ENCODE measurements at regions not wholly inside any gene's neighbourhood (a gene's known extent, or its start where the extent isn't known, plus 50 kb on each side); places are given as distances from the start of the nearest gene placed in this dataset.

DNA sequence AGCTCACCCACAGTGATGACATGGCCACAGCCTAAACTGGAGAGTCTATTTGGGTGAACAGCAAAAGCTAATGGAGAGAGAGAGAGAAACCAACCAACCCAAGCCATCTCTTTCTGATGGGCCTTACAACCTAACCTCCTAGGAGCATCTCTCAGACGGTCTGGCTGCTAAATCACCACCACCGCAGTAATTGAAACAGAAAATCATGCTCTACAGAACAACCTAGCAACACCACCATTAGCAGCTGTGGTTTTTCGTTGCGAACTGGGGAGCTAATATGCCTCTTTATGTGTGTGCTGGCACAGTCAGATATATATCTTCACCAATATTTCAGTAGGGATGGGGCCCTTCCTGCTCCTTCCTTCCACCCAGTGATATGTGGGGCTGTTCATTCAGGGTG lies 166.9 kb upstream of the PROK2 start:
- TF ChIP-seq, protein P1, sequence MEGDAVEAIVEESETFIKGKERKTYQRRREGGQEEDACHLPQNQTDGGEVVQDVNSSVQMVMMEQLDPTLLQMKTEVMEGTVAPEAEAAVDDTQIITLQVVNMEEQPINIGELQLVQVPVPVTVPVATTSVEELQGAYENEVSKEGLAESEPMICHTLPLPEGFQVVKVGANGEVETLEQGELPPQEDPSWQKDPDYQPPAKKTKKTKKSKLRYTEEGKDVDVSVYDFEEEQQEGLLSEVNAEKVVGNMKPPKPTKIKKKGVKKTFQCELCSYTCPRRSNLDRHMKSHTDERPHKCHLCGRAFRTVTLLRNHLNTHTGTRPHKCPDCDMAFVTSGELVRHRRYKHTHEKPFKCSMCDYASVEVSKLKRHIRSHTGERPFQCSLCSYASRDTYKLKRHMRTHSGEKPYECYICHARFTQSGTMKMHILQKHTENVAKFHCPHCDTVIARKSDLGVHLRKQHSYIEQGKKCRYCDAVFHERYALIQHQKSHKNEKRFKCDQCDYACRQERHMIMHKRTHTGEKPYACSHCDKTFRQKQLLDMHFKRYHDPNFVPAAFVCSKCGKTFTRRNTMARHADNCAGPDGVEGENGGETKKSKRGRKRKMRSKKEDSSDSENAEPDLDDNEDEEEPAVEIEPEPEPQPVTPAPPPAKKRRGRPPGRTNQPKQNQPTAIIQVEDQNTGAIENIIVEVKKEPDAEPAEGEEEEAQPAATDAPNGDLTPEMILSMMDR (IDR thresholded peaks at IDR 0.05 in 4 of 5, conservative IDR thresholded peaks at IDR 0.05 in 1 of 5), result no peak
- TF ChIP-seq POLR2A (IDR thresholded peaks at IDR 0.05), result no peak

Data from gastrocnemius medialis (tissue), 4 donors.